ENCODE measurements at regions not wholly inside any gene's neighbourhood (a gene's known extent, or its start where the extent isn't known, plus 50 kb on each side); places are given as distances from the start of the nearest gene placed in this dataset.
A peak's percentile ranks its signal among the peaks of the same experiment; 100 is the strongest.

DNA sequence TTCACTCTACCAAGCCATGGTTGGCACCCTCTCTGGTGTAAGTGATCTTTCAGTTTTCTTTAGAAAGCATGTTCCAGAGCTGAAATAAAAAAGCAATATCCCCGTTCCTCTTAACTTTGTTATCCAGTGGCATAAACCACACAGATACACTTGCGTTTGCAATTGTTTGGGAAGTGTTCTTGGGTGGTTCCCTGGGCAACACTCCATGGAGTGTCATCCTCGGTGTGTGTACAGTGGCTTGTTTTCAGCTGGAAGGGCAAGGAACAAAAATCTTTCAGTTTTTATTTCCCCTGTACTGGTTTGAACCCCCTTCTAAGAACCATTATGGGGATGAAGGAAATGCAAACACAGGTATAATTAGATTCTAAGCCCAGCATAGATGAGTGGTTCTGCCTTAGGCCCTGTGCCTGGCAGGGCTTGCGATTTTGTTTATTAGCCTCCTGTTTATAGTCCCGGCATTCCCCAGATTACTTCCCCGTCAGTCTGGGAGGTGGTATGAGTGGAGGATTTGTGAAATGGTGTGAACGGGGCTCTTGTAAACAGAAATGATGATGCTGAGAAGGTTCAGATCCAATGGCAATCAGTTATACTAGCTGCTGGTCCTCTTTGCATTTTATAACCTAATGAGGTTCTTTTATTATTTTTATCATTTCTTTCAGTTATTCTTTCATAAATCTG lies 76.0 kb upstream of the CD180 start:
- no peak for DNase-seq (ENCODE audit: low read depth in 2 of 2)

DNA sequence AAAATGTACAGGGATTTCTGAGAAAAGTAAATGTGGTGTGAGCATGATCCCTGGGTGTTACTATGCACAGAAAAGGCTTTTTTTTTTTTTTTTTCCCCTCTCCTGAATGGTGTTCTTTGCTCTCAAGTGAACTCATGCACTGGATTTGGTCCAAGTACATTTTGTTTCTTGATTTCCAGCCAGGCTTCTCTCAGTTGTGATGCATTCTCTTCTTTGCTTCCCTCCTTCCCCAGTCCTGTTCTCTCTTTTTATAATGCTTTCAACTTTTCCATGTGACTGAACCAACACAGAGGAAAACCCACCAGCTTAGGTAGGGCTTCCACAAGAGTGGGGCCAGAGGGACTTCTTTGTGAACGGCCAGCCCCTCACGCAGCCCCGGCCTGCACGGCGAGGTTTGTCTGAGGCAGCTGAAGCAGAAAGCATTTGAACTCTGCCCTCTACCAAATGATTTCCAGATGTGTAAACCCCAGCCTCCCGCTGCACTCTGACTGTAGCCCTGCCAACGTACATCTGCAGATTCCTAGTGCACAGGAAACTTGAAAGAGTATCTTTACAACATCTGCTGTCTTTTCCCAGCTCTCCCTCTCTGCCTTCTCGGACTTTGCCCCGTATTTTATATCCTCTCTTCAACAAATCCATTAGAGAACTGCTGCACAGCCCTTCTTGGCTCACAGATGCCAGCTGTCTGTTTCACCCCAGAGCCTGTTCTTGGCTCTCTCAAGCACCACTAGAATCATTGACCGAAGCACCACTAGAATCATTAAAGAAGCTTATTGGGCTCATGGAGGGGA lies 71.8 kb upstream of the CD180 start:
- DNase-seq (ENCODE audit: low read depth in 2 of 2): peak; percentile 96

DNA sequence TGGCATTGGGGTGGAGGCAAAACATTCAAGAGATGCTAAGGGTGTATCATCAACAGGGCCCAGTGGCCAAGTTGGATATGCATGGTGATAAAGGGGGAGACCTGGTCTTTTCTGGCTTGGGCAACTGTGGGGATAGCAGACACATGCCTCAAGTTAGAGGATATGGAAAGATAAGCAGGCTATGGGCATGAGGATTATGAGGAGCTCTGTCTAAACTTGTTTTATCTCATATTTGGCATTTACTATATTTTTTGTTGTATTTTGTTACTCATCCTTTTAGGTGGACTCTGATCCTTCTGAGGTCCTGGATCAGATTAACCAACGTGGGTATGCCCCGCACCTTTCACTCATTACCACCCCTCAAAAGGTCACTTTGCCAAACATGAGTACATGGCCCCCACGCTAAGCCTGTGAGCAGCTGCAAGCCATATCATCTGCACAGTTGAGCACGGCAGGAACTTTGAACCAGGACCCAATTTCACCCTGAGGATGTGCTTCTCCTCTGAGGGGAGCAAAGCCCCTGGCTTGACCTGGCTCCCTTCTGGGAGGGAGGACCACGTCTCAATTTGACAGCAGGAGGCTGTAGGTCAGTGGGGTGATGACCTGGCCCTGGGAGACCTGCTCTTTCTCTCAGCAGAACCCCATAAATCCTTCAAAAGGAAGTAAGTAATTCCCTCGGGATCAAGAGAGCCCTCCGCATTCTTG lies 71.1 kb upstream of the CD180 start:
- no peak for DNase-seq (ENCODE audit: low read depth in 2 of 2)

DNA sequence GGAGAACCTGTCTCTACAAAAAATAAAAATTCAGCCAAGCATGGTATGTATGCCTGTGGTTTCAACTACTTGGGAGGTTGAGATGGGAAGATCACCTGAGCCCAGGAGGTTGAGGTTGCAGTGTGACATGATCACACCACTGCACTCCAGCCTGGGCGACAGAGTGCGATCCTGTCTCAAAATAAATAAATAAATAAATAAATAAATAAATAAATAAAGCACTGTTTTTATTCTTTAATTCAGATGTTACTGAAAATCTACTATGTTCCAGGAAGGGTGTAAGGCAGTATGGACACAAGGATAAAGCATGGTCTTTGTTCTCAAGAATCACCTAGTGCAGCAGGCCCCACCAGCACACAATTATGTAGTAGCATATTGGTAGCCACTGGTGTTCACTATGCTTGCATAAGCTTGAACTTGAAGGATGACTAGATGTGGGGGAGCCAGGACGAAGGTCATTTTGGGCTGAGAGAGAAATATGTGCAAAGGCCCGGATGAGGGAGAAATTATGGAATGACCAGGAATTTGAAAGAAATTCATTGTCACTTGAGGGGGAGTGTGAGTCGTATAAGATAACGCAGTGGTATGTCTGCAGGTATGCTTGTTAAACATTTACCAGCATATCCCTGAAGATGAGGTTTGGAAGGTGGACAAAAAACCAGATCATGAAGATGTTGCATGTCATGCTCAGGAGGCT lies 70.2 kb upstream of the CD180 start:
- DNase-seq (ENCODE audit: low read depth in 2 of 2): no peak

DNA sequence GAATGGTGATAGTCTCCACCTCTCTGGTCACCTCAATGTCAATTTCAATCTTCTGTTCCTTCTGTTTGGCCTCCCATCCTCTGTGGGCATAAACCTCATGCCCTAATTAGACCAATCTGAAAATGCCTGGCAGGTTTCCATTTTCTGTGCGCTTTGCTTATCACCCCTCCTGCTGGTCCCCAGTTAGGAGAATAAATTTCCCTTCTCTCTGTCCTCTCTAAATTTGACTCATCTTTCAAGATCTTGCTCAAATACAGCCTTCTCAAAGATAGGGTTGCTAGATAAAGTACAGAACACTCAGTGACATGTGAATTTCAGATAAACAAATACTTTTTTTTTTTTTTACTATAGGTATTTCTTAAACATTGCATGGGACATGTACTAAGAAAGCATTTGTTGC lies 69.4 kb upstream of the CD180 start:
- DNase-seq (ENCODE audit: low read depth in 2 of 2): no peak

DNA sequence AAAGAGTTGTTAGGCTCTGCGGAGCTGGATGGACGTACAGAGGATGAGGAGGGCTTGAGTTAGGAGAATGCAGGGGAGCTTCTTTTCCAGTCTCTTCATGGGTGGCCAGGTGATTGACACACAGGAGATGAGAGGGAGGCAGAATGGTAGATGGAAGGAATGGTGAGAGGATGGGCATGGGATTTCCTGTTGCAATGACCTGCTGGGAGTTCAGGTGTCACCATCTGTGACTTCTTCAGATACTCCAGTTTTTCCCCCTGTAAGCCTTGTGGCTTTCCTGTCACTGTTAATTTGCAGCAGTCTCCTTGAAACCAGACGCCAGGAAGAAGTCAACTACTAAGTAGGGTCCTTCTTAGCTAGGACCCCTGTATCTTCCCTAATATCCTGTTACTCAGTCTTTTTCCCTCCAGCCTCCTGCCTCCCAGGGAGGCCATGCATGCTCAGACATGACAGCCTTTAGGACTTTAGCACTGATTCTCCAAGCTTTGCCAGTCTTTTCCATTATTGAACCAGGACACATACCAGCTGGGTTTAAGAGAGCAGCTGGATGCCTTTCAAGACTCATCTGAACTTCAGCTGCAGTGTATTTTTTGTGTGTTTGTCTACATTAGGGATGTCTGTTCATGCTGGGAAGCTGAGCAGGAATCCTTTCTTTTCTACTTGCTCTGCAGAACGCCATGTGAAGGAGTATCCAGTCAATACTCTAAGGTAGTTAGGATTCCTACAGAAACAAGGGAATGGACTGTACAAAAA lies 67.2 kb upstream of the CD180 start:
- DNase-seq (ENCODE audit: low read depth in 2 of 2): no peak

DNA sequence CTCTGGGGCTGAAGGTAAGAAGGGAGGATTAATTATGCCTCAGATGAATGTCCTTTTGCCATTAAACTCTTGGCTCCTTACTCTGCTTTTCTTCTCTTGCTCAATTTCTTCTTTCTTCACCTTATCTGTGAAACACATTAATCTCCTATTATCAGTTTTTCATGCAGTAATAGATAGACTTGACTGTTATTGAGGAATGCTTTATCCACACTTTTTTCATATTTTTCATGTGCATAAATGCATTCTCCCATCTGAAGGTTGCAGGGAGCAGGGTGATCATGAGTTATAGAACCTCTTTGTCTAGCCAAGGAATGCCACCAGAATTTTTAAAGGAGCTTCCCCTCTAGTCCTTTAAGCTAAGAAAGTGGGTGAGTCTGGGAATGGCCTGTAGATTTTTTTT lies 66.4 kb upstream of the CD180 start:
- DNase-seq (ENCODE audit: low read depth in 2 of 2): no peak

DNA sequence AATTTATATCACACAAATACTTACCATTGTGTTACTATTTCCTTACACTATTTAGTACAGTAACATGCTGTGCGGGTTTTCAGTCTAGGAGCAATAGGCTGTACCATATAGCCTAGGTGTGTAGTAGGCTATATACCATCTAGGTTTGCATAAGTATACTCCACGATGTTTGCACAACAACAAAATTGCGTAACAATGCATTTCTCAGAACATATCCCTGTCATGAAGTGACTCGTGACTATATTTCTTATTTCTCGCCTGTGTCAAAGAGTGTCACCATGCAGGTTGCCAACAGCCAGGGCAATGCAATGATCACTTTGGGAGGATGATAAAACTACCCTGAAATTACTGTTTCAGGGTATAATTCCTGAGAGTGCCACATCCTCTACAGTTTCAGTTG lies 65.6 kb upstream of the CD180 start:
- no peak for DNase-seq (ENCODE audit: low read depth in 2 of 2)

DNA sequence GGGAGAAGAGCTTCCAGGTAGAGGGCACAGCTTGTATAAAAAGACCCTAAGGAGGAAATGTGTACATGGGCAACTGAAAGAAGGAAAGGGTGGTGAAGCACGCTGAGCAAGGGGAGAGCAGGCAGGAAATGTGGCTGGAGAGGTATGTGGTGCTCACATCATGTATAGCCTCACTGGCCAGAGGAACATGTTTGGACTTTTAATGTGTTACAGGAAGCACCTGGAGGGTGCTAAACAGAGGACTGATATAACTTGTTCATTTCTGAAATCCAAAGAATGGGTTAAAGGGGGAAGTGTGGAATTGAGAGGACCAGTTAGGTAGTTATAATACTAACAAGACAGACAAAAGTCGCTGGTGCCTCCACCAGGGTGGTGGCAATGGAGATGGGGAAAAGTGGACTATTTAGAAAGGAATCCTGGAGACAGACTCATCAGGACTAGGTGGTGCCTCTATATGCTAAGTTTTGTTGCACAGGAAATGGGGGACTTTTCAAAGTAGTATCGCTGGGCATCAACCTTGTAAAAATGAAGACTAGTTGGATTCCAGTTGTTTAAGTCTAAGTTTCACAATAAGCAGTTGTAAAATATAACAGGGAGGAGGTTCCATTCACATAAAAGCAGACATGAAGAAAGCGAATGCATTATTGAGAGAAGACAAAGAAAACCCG lies 63.1 kb upstream of the CD180 start:
- DNase-seq (ENCODE audit: low read depth in 2 of 2): no peak

DNA sequence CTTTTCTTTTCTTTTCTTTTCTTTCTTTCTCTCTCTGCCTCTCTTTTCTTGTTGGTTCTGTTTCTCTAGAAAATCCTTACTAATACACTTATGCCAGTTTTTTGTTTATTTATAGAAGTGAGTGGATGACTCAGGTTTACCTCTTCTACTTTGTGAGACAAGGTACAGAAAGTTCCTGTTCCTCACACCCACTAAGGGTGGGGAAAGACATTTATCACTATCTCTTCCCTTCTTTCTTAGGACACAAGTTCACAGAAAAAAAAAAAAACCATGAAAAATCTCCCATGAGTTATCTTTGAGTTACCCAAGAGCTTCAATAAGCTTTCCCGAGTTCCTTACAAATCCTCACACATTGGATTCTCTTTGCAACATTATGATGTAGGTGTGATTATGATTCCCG lies 60.9 kb upstream of the CD180 start:
- DNase-seq (ENCODE audit: low read depth in 2 of 2): no peak

DNA sequence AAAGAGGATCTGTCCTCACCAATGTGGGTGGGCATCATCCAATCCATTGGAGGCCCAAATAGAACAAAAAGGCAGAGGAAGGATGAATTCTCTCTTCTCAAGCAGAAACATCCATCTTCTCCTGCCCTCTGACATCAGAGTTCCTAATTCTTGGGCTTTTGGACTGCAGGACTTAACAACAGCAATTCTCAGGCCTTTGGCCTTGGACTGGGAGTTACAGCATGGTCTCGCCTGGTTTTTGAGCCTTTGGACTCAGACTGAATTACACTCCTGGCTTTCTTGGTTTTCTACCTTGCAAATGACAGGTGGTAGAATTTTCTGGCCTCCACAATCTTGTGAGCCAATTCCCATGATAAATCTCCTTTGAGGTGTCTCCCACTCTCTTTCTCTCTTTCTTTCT lies 60.5 kb upstream of the CD180 start:
- DNase-seq (ENCODE audit: low read depth in 2 of 2): no peak

DNA sequence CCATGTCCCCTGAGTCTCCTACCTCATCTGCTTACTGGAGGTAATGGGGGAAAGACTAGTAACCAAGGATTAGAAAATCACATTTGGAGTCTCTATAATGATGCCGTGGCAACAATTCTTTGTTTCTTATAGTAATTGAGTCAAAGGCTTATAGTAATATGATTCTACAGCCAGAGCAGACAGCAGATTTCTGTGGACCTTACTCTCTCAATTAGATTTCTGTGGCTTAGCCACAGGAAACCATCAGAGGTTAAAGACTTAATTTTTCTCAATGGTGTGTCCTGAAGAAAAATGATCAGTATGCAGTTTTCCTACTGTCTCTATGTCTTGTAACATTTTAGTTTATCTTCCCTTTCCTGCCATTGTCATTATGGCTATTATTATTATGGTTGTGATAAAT lies 59.3 kb upstream of the CD180 start:
- peak in 1 of 2 experiments; percentile 24 for DNase-seq (ENCODE audit: low read depth in 2 of 2)

DNA sequence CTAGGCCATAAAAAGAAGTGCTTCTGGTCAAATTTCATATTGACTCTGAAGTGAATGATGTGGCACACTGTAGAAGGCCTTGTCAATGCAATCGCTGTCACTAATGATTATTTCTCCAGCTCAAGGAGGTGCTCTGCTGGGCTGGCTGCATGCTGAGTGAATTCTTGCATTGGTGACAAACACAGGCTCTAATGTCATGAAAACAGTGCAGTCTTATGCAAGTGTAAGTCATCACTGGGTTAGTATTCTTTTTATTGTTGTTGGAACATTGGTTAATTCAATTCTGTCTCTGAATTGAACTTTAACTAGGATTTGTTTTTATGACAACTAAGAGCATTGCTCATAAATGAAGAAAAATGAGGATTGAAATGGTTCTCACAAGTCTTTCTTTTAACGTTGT lies 57.3 kb upstream of the CD180 start:
- DNase-seq (ENCODE audit: low read depth in 2 of 2): no peak

DNA sequence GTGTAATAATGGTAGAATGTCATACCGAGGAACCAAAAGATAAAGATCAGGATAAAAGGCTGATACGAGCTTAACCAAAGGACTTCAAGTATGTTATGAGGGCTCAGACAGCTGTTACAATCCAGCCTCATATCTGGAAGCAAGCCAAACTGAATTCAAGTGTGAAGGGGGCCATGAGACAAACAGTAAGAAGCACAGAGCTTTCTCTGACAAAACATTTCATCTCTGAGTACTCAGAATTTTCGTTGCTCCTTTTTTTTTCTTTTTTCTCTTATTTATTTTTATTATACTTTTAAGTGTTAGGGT lies 52.9 kb upstream of the CD180 start:
- DNase-seq (ENCODE audit: low read depth in 2 of 2): no peak

DNA sequence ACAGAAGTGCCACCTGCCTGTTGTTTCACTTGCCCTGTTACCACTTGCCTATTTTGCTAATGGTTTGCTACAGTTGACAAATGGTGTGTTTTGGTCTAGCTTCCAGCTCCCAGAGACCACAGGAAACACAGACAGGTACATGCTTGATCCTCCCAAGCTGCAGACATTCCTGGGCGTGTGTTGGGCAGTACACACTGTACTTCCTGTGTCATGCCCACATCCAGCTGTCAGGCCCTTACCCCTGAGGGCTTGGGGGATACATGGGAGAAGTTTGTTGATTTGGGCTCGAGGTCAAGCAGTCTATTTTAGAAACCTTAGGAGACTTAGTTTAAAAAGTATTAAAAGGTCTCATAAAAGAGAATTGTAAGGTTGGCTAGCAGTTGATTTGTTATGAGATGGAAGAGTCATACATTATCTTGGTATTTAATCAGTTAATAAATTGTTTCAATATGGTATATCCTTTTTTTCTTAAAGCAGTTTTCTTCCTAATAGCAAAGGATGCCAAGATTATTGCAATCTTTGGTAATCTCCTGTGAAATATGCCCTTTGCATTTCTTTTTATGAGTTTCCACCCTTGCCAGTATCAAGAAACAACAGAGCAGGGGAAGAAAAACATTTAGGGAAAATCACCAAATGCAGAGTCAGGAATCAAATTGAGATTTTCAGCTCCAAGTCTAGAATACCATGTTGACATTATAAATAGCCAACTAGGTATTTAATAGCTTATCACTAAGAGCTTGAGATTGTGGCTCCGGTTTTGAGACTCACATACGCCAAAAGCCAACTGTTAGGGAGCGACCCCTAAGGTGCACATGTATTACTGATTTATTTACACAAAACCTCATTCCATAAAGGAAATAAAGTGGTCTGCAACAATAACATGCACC lies 52.3 kb upstream of the CD180 start:
- DNase-seq (ENCODE audit: low read depth in 2 of 2): no peak

DNA sequence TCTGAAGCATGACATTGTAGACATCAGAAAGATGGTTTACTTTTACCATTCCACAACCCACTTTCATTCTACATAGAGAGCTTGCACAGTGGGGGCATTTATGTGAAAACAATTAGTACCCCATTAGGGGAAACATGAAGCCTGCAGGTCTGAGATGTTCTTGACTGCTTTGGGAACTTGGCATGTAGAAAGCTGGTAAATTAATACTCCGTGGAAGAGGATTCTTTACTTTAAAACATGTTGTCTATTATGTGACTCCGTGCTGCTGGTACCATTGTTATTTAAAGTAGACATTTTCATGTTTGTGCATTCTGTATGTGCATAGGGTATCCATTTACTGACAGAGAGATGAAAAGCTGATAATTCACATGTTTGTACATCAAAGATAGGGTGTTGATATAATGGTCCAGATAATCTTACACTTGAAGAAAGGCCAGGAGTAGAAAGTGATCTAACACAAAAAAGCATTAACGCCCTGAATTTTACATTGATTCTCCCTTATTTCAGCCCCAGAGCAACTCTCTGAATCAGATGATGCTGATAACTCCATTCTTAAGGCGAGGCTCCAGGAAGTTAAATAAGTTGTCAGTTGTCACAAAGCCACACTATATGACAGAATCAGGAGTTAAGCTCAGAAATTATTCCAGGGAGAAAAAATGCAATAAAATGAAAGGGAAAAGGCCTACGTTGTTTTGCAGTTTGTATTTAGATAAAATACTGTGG lies 50.1 kb upstream of the CD180 start:
- no peak for DNase-seq (ENCODE audit: low read depth in 2 of 2)

All from fibroblast of skin of left quadriceps (primary cell).